T-helper 1 cell treated with Interleukin-12 subunit alpha and Interleukin-12 subunit beta and Interleukin-4 antibody, amounts not matched to agents 30 μg/mL and 1 μg/mL, for 36 hours (primary cell): ENCODE measurements at regions not wholly inside any gene's neighbourhood (a gene's known extent, or its start where the extent isn't known, plus 50 kb on each side); places are given as distances from the start of the nearest gene placed in this dataset.
"Not testable (repeated sequence)": the region's sequence is repeated elsewhere in the genome, so short reads cannot be mapped to it uniquely, and the experiment has no call there.

Source experiments
- H3K27ac Mint-ChIP-seq: one replicate; pipeline ENCODE4 v1.8.0; 2021; ENCODE audit warnings: mild to moderate bottlenecking, mixed read lengths
- H3K27me3 Mint-ChIP-seq: one replicate; pipeline ENCODE4 v1.8.0; 2021; ENCODE audit warnings: low read depth, mixed read lengths
- H3K36me3 Mint-ChIP-seq: one replicate; pipeline ENCODE4 v1.8.0; 2021; ENCODE audit warnings: low read depth, mixed read lengths
- H3K4me1 Mint-ChIP-seq: one replicate; pipeline ENCODE4 v1.8.0; 2021; ENCODE audit warnings: low read depth, mixed read lengths
- H3K4me3 Mint-ChIP-seq: one replicate; pipeline ENCODE4 v1.8.0; 2021; ENCODE audit warnings: mild to moderate bottlenecking, moderate library complexity, mixed read lengths
- H3K9me3 Mint-ChIP-seq: one replicate; pipeline ENCODE4 v1.8.0; 2021; ENCODE audit warnings: mixed read lengths

- H3K4me1 Mint-ChIP-seq = no peaks in the 10 kb centered on the region
- H3K4me3 Mint-ChIP-seq = no peak overlapping the region
- H3K36me3 Mint-ChIP-seq = no peaks in the 10 kb centered on the region
- H3K27ac Mint-ChIP-seq = no peak overlapping the region
- no peaks in the 10 kb centered on the region for H3K27me3 Mint-ChIP-seq
- H3K9me3 Mint-ChIP-seq = no peaks in the 10 kb centered on the region
These were observed 107.6 kb upstream of the APCDD1 start for GRCh38 chr18:10346749-10347415.

- Mint-ChIP-seq H3K36me3 (no peaks in the 10 kb centered on the region), H3K9me3 (peaks cover 1% of the 10 kb centered on the region), H3K4me3 (no peak overlapping the region), H3K27ac (no peak overlapping the region), H3K4me1 (no peaks in the 10 kb centered on the region), H3K27me3 (no peaks in the 10 kb centered on the region)
These were observed 104.9 kb upstream of the APCDD1 start for GRCh38 chr18:10349561-10349960.

GRCh38 chr18:10350661-10351060 is 103.8 kb upstream of the APCDD1 start:
- Mint-ChIP-seq H3K36me3 (no peaks in the 10 kb centered on the region), H3K4me1 (no peaks in the 10 kb centered on the region), H3K9me3 (peaks cover 10% of the 10 kb centered on the region), H3K27ac (no peak overlapping the region), H3K4me3 (no peak overlapping the region), H3K27me3 (no peaks in the 10 kb centered on the region)

- H3K4me1 Mint-ChIP-seq = no peaks in the 10 kb centered on the region
- no peak overlapping the region for H3K27ac Mint-ChIP-seq
- no peaks in the 10 kb centered on the region for H3K27me3 Mint-ChIP-seq
- no peak overlapping the region for H3K4me3 Mint-ChIP-seq
- no peaks in the 10 kb centered on the region for H3K36me3 Mint-ChIP-seq
- peaks cover 17% of the 10 kb centered on the region for H3K9me3 Mint-ChIP-seq
These were observed 103.1 kb upstream of the APCDD1 start for GRCh38 chr18:10351219-10351818.

- Mint-ChIP-seq H3K36me3 (peaks cover 2% of the 10 kb centered on the region), H3K4me3 (no peak overlapping the region), H3K27ac (no peak overlapping the region), H3K9me3 (peaks cover 22% of the 10 kb centered on the region), H3K27me3 (no peaks in the 10 kb centered on the region), H3K4me1 (no peaks in the 10 kb centered on the region)
These were observed 102.6 kb upstream of the APCDD1 start for GRCh38 chr18:10351858-10352257.

- Mint-ChIP-seq H3K27ac (no peak overlapping the region), H3K9me3 (peaks cover 30% of the 10 kb centered on the region), H3K4me3 (no peak overlapping the region), H3K36me3 (peaks cover 2% of the 10 kb centered on the region), H3K27me3 (no peaks in the 10 kb centered on the region), H3K4me1 (no peaks in the 10 kb centered on the region)
These were observed 101.8 kb upstream of the APCDD1 start for GRCh38 chr18:10352671-10353070.

GRCh38 chr18:10353791-10354190 is 100.6 kb upstream of the APCDD1 start:
- peaks cover 34% of the 10 kb centered on the region for H3K9me3 Mint-ChIP-seq
- H3K36me3 Mint-ChIP-seq = peaks cover 2% of the 10 kb centered on the region
- H3K4me1 Mint-ChIP-seq = no peaks in the 10 kb centered on the region
- no peak overlapping the region for H3K4me3 Mint-ChIP-seq
- H3K27me3 Mint-ChIP-seq = no peaks in the 10 kb centered on the region
- H3K27ac Mint-ChIP-seq = no peak overlapping the region

- Mint-ChIP-seq H3K9me3 (peaks cover 34% of the 10 kb centered on the region), H3K4me3 (no peak overlapping the region), H3K27ac (no peak overlapping the region), H3K36me3 (peaks cover 2% of the 10 kb centered on the region), H3K4me1 (no peaks in the 10 kb centered on the region), H3K27me3 (no peaks in the 10 kb centered on the region)
These were observed 100.1 kb upstream of the APCDD1 start for GRCh38 chr18:10354241-10354811.

GRCh38 chr18:10354890-10355289 is 99.5 kb upstream of the APCDD1 start:
- Mint-ChIP-seq H3K27me3 (no peaks in the 10 kb centered on the region), H3K27ac (no peak overlapping the region), H3K9me3 (peaks cover 34% of the 10 kb centered on the region), H3K4me3 (no peak overlapping the region), H3K4me1 (no peaks in the 10 kb centered on the region), H3K36me3 (peaks cover 2% of the 10 kb centered on the region)

- not testable (repeated sequence) for H3K4me1 Mint-ChIP-seq, H3K36me3 Mint-ChIP-seq, H3K27me3 Mint-ChIP-seq, H3K27ac Mint-ChIP-seq, H3K4me3 Mint-ChIP-seq
- H3K9me3 Mint-ChIP-seq = peaks cover 34% of the 10 kb centered on the region
These were observed 97.4 kb upstream of the APCDD1 start for GRCh38 chr18:10356999-10357398.

- H3K27me3 Mint-ChIP-seq = no peaks in the 10 kb centered on the region
- peaks cover 14% of the 10 kb centered on the region for H3K9me3 Mint-ChIP-seq
- no peaks in the 10 kb centered on the region for H3K4me1 Mint-ChIP-seq
- no peak overlapping the region for H3K27ac Mint-ChIP-seq
- H3K36me3 Mint-ChIP-seq = peaks cover 2% of the 10 kb centered on the region
- no peak overlapping the region for H3K4me3 Mint-ChIP-seq
These were observed 92.8 kb upstream of the APCDD1 start for GRCh38 chr18:10361660-10362059.

- no peaks in the 10 kb centered on the region for H3K36me3 Mint-ChIP-seq
- H3K4me1 Mint-ChIP-seq = no peaks in the 10 kb centered on the region
- no peak overlapping the region for H3K27ac Mint-ChIP-seq
- H3K27me3 Mint-ChIP-seq = no peaks in the 10 kb centered on the region
- H3K4me3 Mint-ChIP-seq = no peak overlapping the region
- H3K9me3 Mint-ChIP-seq = no peaks in the 10 kb centered on the region
These were observed 89.4 kb upstream of the APCDD1 start for GRCh38 chr18:10365021-10365500.

GRCh38 chr18:10365901-10366300 is 88.5 kb upstream of the APCDD1 start:
- Mint-ChIP-seq H3K4me3 (no peak overlapping the region), H3K9me3 (no peaks in the 10 kb centered on the region), H3K27ac (no peak overlapping the region), H3K4me1 (no peaks in the 10 kb centered on the region), H3K27me3 (no peaks in the 10 kb centered on the region), H3K36me3 (no peaks in the 10 kb centered on the region)

GRCh38 chr18:10367836-10368235 is 86.6 kb upstream of the APCDD1 start:
- H3K4me3 Mint-ChIP-seq = no peak overlapping the region
- no peaks in the 10 kb centered on the region for H3K36me3 Mint-ChIP-seq
- H3K4me1 Mint-ChIP-seq = no peaks in the 10 kb centered on the region
- no peak overlapping the region for H3K27ac Mint-ChIP-seq
- H3K9me3 Mint-ChIP-seq = no peaks in the 10 kb centered on the region
- H3K27me3 Mint-ChIP-seq = no peaks in the 10 kb centered on the region
